ENCODE measurements at regions not wholly inside any gene's neighbourhood (a gene's known extent, or its start where the extent isn't known, plus 50 kb on each side); places are given as distances from the start of the nearest gene placed in this dataset.

DNA sequence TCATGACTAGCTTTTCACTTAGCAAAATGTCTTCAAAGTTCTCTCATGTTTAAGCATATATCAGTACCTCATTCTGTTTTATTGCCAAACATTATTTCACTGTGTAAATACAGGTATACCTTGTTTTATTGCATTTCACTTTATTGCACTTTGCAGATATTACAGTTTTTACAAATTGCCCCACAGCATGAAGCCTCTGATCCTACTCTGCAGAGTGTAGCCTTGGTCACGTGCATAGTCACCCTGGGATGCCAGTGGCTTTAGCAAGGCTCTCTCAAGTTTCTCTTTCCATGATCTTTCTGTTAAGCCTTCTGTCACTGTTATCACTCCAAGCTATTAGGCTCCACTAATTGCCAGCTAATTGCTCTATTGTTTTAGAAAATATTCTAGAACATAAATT lies 182.2 kb upstream of the GRIA1 start:
- TF ChIP-seq, protein P1, sequence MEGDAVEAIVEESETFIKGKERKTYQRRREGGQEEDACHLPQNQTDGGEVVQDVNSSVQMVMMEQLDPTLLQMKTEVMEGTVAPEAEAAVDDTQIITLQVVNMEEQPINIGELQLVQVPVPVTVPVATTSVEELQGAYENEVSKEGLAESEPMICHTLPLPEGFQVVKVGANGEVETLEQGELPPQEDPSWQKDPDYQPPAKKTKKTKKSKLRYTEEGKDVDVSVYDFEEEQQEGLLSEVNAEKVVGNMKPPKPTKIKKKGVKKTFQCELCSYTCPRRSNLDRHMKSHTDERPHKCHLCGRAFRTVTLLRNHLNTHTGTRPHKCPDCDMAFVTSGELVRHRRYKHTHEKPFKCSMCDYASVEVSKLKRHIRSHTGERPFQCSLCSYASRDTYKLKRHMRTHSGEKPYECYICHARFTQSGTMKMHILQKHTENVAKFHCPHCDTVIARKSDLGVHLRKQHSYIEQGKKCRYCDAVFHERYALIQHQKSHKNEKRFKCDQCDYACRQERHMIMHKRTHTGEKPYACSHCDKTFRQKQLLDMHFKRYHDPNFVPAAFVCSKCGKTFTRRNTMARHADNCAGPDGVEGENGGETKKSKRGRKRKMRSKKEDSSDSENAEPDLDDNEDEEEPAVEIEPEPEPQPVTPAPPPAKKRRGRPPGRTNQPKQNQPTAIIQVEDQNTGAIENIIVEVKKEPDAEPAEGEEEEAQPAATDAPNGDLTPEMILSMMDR (IDR thresholded peaks at IDR 0.05) = no peak
- TF ChIP-seq POLR2A (IDR thresholded peaks at IDR 0.05) = no peak

Measured in right lobe of liver (tissue), 4 donors.